ENCODE measurements at regions not wholly inside any gene's neighbourhood (a gene's known extent, or its start where the extent isn't known, plus 50 kb on each side); places are given as distances from the start of the nearest gene placed in this dataset.

- POLR2A ChIA-PET = no interaction called here
- in situ Hi-C loops (cut with HindIII; ENCODE audit: extremely low pct_ligation_motif_present, low pct_unique_long_range_greater_than_20kb) (loop anchor here (25.0 kb wide), 1 partner anchor 1908 kb away; no protein-coding TSS in a partner anchor), intact Hi-C loops (cut with micrococcal nuclease; ENCODE audit: unreplicated experiment) (no loop called here)
- no peak overlapping the region for H2AFZ ChIP-seq (ENCODE audit: low read length)
- H3K27ac ChIP-seq (ENCODE audit: extremely low read length, insufficient read depth, low read length) = no peak overlapping the region
- H3K4me2 ChIP-seq (ENCODE audit: low read depth, low read length) = no peak overlapping the region
- BruUV-seq (replicated peaks) = no TSS peak
- ATAC-seq = no peak
- no peaks in the 10 kb centered on the region for H3K79me2 ChIP-seq (ENCODE audit: insufficient read depth, low read length)
- no peak for FAIRE-seq
- no peak overlapping the region for H3K4me3 ChIP-seq (replicated peaks in 1 of 3; ENCODE audit: insufficient read depth in 1 of 3, low read depth in 2 of 3, low read length in 3 of 3)
- H3K9me3 ChIP-seq (ENCODE audit: low read length) = no peaks in the 10 kb centered on the region
- CTCF ChIA-PET (ENCODE audit: low intra/inter-chr PET ratio, low total read pairs) = no interaction called here
- H3K4me1 ChIP-seq (ENCODE audit: insufficient read depth, low read length) = no peaks in the 10 kb centered on the region
- no peaks in the 10 kb centered on the region for H3K36me3 ChIP-seq (replicated peaks in 1 of 2; ENCODE audit: control insufficient read depth in 1 of 2, insufficient read depth in 2 of 2, low read length in 2 of 2)
- H3K9ac ChIP-seq (ENCODE audit: insufficient read depth, low read depth, low read length) = no peak overlapping the region
- 46% methylated on average over 2 of the region's 2 CpGs for WGBS (ENCODE audit: low lambda C conversion rate)
- H4K20me1 ChIP-seq (ENCODE audit: insufficient read depth, low read length) = no peaks in the 10 kb centered on the region
- no peak for DNase-seq (ENCODE audit: low spot score)
- H3K27me3 ChIP-seq (ENCODE audit: control insufficient read depth in 1 of 2, insufficient read depth in 2 of 2, low read length in 2 of 2) = no peaks in the 10 kb centered on the region
- TF ChIP-seq ZNF18 (CRISPR knock-in tag; IDR thresholded peaks at IDR 0.05; ENCODE audit: insufficient replicate concordance) (no peak), ZZZ3 (CRISPR knock-in tag; IDR thresholded peaks at IDR 0.05; ENCODE audit: borderline replicate concordance) (no peak), ZBED4 (CRISPR knock-in tag; IDR thresholded peaks at IDR 0.05; ENCODE audit: borderline replicate concordance) (no peak), RBFOX2 (IDR thresholded peaks at IDR 0.05; ENCODE audit: low read depth, low read length) (no peak), ZBTB42 (CRISPR knock-in tag; IDR thresholded peaks at IDR 0.05) (no peak), NPAS2 (CRISPR knock-in tag; IDR thresholded peaks at IDR 0.05; ENCODE audit: borderline replicate concordance) (no peak), ZNF484 (CRISPR knock-in tag; IDR thresholded peaks at IDR 0.05; ENCODE audit: borderline replicate concordance, low read depth) (no peak), MXD1 (CRISPR knock-in tag; IDR thresholded peaks at IDR 0.05) (no peak), ZNF564 (CRISPR knock-in tag; IDR thresholded peaks at IDR 0.05) (no peak), ZNF747 (CRISPR knock-in tag; IDR thresholded peaks at IDR 0.05; ENCODE audit: borderline replicate concordance) (no peak), ZNF710 (CRISPR knock-in tag; IDR thresholded peaks at IDR 0.05; ENCODE audit: borderline replicate concordance) (no peak), HDAC6 (IDR thresholded peaks at IDR 0.05; ENCODE audit: low read depth, low read length) (no peak), ZKSCAN5 (CRISPR knock-in tag; IDR thresholded peaks at IDR 0.05) (no peak), TOPORS (CRISPR knock-in tag; IDR thresholded peaks at IDR 0.05) (no peak)
Measured at GRCh38 chr6:8529250-8529649, 93.9 kb upstream of the SLC35B3 start.

Data from HepG2 (cell line).